GM18526 (cell line): ENCODE measurements at regions not wholly inside any gene's neighbourhood (a gene's known extent, or its start where the extent isn't known, plus 50 kb on each side); places are given as distances from the start of the nearest gene placed in this dataset.

ENCODE experiments used
- POLR2A ChIP-seq: IDR thresholded peaks from 3 replicates; pipeline ENCODE4 v1.6.1; 2011; ENCODE audit not compliant: insufficient read length; ENCODE audit errors: extremely low read depth

GRCh38 chr15:58381697-58382096, 50.1 kb upstream of the LIPC start:
- no peak for TF ChIP-seq POLR2A
